A673 (cell line): ENCODE measurements at regions not wholly inside any gene's neighbourhood (a gene's known extent, or its start where the extent isn't known, plus 50 kb on each side); places are given as distances from the start of the nearest gene placed in this dataset.

Source experiments
- BruUV-seq: library from RNA; stranded (reverse); fragments of 400-500 nt; replicated peaks from 2 replicates; lab custom pipeline; 2021; lab: Mats Ljungman, UMichigan
- CTCF ChIA-PET: fragments of 300-600 bp; sonication (Branson Sonifier 250); formaldehyde crosslinking; loops from one replicate; lab custom pipeline; 2022; ENCODE audit warnings: antibody characterized with exemption; lab: Charles Lee
- POLR2A ChIA-PET: fragments of 300-600 bp; sonication (Branson Sonifier 250); formaldehyde crosslinking; loops from one replicate; lab custom pipeline; 2022; ENCODE audit warnings: antibody characterized with exemption; ENCODE audit not compliant: low non-redundant PET; lab: Charles Lee
- DNase-seq: peaks from one replicate; pipeline ENCODE4 v3.0.0-alpha.2; 2015; ENCODE audit warnings: low spot score
- H3K27ac ChIP-seq: fragments of 200-600 bp; sonication (generic); 2 replicates; pipeline ENCODE4 v1.5.1; 2016; ENCODE audit warnings: mixed run types, low read depth, mild to moderate bottlenecking, mixed read lengths, antibody characterized with exemption, low read length; ENCODE audit not compliant: poor library complexity, severe bottlenecking
- H3K27me3 ChIP-seq: fragments of 200-600 bp; sonication (generic); replicated peaks from 2 replicates; pipeline ENCODE4 v1.6.1; 2017; ENCODE audit warnings: mixed run types, low read depth, mild to moderate bottlenecking, mixed read lengths, antibody characterized with exemption, low read length; ENCODE audit not compliant: insufficient read depth, poor library complexity
- H3K36me3 ChIP-seq: fragments of 200-600 bp; sonication (generic); 2 replicates; pipeline ENCODE4 v1.6.1; 2016; ENCODE audit warnings: mixed run types, mild to moderate bottlenecking, mixed read lengths, antibody characterized with exemption, low read length; ENCODE audit not compliant: insufficient read depth, poor library complexity, severe bottlenecking
- H3K4me1 ChIP-seq: fragments of 200-600 bp; sonication (generic); 2 replicates; pipeline ENCODE4 v1.6.1; 2017; ENCODE audit warnings: mixed run types, mild to moderate bottlenecking, mixed read lengths, antibody characterized with exemption, low read length; ENCODE audit not compliant: insufficient read depth, poor library complexity, severe bottlenecking
- H3K4me3 ChIP-seq: fragments of 200-600 bp; sonication (generic); 2 replicates; pipeline ENCODE4 v1.5.1; 2016; ENCODE audit warnings: low read depth, mixed run types, mild to moderate bottlenecking, mixed read lengths, low read length; ENCODE audit not compliant: poor library complexity, severe bottlenecking
- H3K9me3 ChIP-seq: fragments of 200-600 bp; sonication (generic); 2 replicates; pipeline ENCODE4 v1.6.1; 2016; ENCODE audit warnings: mixed run types, low read depth, mild to moderate bottlenecking, mixed read lengths, antibody characterized with exemption, low read length; ENCODE audit not compliant: poor library complexity, severe bottlenecking
- EZH2 ChIP-seq: fragments of 200-600 bp; sonication (generic); IDR thresholded peaks from 2 replicates; pipeline ENCODE4 v1.6.1; 2017; ENCODE audit warnings: borderline replicate concordance, low read depth, mild to moderate bottlenecking, mixed read lengths, antibody characterized with exemption, low read length; ENCODE audit not compliant: poor library complexity, severe bottlenecking
- intact Hi-C: fragments of 100-400 bp; cut with micrococcal nuclease; formaldehyde crosslinking; loops from one replicate; pipeline ENCODE4 v1.10.0; 2022; ENCODE audit not compliant: unreplicated experiment
- TF ChIP-seq, protein P1 (sequence below): fragments of 300-800, 200-600 bp; sonication (generic); conservative IDR thresholded peaks from 2 replicates; pipeline ENCODE4 v1.5.1; 2017; ENCODE audit warnings: low read depth, mild to moderate bottlenecking, antibody characterized with exemption, low read length, moderate library complexity, mixed read lengths

DNA sequence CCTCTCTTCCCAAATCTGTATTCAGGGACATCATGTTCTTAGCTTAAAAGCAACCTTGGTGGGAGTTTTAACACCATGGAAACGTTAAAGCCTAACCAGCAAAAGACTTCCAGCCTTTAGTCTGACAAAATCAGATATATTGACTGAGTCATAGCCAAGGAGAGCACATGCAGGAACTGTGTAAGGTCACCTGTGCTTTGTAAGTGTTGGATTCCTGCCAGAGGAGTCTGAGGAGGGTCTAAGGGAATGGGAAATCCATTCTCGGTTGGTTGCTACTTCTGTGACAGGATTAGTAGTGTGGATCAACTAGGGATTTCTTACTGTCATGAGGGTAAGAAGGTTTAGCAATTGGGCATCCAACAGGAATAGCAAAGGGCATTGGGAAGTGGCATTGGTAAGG, 142.0 kb upstream of the CHD1 start:
- no peaks in the 10 kb centered on the region for H3K27me3 ChIP-seq
- DNase-seq, result no peak
- no peak overlapping the region for H3K4me3 ChIP-seq
- POLR2A ChIA-PET, result no interaction called here
- no TSS peak for BruUV-seq
- CTCF ChIA-PET, result no interaction called here
- intact Hi-C loops, result no loop called here
- TF ChIP-seq, protein P1, sequence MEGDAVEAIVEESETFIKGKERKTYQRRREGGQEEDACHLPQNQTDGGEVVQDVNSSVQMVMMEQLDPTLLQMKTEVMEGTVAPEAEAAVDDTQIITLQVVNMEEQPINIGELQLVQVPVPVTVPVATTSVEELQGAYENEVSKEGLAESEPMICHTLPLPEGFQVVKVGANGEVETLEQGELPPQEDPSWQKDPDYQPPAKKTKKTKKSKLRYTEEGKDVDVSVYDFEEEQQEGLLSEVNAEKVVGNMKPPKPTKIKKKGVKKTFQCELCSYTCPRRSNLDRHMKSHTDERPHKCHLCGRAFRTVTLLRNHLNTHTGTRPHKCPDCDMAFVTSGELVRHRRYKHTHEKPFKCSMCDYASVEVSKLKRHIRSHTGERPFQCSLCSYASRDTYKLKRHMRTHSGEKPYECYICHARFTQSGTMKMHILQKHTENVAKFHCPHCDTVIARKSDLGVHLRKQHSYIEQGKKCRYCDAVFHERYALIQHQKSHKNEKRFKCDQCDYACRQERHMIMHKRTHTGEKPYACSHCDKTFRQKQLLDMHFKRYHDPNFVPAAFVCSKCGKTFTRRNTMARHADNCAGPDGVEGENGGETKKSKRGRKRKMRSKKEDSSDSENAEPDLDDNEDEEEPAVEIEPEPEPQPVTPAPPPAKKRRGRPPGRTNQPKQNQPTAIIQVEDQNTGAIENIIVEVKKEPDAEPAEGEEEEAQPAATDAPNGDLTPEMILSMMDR, result no peak
- TF ChIP-seq EZH2, result no peak
- H3K9me3 ChIP-seq, result no peaks in the 10 kb centered on the region
- no peak overlapping the region for H3K27ac ChIP-seq
- no peaks in the 10 kb centered on the region for H3K4me1 ChIP-seq
- H3K36me3 ChIP-seq, result no peaks in the 10 kb centered on the region

DNA sequence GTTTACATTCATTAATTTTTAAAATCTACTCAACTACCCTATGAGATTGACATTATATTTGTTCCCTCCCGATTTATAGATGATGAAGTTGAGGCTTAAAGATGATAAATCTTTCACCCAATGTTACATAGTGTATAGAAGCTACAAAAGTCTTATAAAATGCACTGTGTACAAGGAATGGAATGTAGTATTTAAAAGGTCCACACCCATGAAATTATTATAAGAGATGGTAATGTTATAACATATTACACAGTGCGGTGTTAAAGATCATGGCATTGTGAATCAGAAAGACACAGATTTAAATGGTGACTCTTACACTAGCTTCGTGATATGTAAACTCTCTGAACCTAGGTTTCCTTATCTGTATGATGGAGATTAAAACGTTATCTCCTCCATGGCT, 141.6 kb upstream of the CHD1 start:
- no TSS peak for BruUV-seq
- ChIA-PET POLR2A (no interaction called here), CTCF (no interaction called here)
- Histone ChIP-seq H3K27ac (no peak overlapping the region), H3K4me3 (no peak overlapping the region), H3K36me3 (no peaks in the 10 kb centered on the region), H3K4me1 (no peaks in the 10 kb centered on the region), H3K27me3 (no peaks in the 10 kb centered on the region), H3K9me3 (no peaks in the 10 kb centered on the region)
- TF ChIP-seq EZH2, result no peak
- TF ChIP-seq, protein P1, result no peak
- intact Hi-C loops, result no loop called here
- DNase-seq, result no peak

DNA sequence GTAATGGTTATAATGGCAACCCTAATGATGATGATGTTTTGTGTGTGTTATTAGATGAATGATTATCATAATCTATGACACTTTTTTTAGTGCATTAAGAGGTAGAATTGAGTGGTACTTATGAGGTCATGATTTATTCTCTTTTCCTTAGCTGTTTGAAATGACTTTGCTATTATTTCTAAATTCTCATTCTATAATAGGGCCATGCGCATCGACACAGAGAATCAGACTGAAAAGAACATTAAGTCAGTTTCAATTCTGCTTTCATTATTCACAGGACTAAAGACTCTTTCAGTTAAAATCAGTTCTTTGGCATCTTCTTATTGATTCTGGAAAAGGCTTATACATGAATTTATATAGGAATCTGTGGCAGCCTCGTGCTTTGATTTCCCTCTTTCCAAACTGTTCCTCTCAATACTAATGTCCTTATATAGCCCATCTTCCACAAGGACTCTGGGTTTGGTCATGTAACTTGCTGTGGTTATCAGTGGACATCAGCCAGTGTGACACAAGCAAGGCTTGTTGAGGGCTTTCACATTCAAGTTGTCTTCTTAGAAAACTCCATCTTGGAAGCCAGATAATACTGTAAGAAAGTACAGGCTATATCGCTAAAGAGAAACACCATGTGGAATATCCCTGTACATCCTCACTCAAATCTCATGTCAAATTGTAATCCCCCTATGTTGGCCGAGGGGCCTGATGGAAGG, 140.3 kb upstream of the CHD1 start:
- CTCF ChIA-PET, result no interaction called here

More for the DNA sequence above, 140.3 kb upstream of the CHD1 start:
- no peak overlapping the region for H3K4me3 ChIP-seq
- no peak for DNase-seq
- BruUV-seq, result no TSS peak
- POLR2A ChIA-PET, result no interaction called here
- no peaks in the 10 kb centered on the region for H3K4me1 ChIP-seq
- no peaks in the 10 kb centered on the region for H3K36me3 ChIP-seq
- H3K9me3 ChIP-seq, result no peaks in the 10 kb centered on the region
- TF ChIP-seq, protein P1, result no peak
- TF ChIP-seq EZH2, result no peak
- no peak overlapping the region for H3K27ac ChIP-seq
- intact Hi-C loops, result no loop called here
- no peaks in the 10 kb centered on the region for H3K27me3 ChIP-seq
